ENCODE measurements at regions not wholly inside any gene's neighbourhood (a gene's known extent, or its start where the extent isn't known, plus 50 kb on each side); places are given as distances from the start of the nearest gene placed in this dataset.

DNA sequence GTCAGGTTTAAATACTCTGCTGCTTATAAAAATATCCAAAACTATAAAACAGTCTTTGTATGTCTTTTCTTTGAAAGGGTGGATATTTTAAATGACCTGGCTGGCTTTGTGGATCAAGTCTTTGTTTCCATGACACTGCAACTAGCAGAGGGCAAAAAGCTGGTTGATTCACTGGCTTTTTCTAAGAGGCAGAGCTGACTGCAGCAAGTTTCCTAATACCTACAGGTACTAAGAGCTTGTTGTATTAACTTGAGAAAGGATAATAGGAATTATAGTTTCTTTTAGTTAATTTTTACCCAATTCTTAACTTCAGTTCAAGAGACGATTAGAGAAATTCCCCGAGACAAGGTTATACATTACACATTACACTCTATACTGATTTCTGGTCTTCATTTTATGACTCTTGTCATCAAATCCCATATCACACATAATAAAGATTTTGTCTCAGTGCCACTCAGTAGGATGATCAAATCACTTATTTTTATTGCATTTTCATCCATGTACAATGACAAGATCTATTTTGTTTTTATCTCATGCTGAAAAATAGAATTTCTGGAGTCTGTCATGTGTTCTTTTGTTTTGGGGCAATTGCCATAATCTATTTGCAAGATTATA is 120.1 kb upstream of the RIMS1 start:
- DNase-seq (ENCODE audit: insufficient read length, low spot score, missing footprints), result no peak
- H3K4me1 ChIP-seq (ENCODE audit: insufficient read depth, low read length), result no peaks in the 10 kb centered on the region
- H4K20me1 ChIP-seq (ENCODE audit: insufficient read depth, low read length), result no peaks in the 10 kb centered on the region
- no peak overlapping the region for H3K4me2 ChIP-seq (ENCODE audit: insufficient read depth, low read length)
- TF ChIP-seq, protein P1, sequence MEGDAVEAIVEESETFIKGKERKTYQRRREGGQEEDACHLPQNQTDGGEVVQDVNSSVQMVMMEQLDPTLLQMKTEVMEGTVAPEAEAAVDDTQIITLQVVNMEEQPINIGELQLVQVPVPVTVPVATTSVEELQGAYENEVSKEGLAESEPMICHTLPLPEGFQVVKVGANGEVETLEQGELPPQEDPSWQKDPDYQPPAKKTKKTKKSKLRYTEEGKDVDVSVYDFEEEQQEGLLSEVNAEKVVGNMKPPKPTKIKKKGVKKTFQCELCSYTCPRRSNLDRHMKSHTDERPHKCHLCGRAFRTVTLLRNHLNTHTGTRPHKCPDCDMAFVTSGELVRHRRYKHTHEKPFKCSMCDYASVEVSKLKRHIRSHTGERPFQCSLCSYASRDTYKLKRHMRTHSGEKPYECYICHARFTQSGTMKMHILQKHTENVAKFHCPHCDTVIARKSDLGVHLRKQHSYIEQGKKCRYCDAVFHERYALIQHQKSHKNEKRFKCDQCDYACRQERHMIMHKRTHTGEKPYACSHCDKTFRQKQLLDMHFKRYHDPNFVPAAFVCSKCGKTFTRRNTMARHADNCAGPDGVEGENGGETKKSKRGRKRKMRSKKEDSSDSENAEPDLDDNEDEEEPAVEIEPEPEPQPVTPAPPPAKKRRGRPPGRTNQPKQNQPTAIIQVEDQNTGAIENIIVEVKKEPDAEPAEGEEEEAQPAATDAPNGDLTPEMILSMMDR (IDR thresholded peaks at IDR 0.05; ENCODE audit: extremely low read depth, low read depth, low read length), result no peak
- no peaks in the 10 kb centered on the region for H3K79me2 ChIP-seq (ENCODE audit: insufficient read depth, low read length)
- H3K27me3 ChIP-seq (ENCODE audit: insufficient read depth, low read length), result no peaks in the 10 kb centered on the region
- no peak overlapping the region for H3K4me3 ChIP-seq (ENCODE audit: insufficient read depth, low read length)
- H3K9me3 ChIP-seq (ENCODE audit: low read depth, low read length), result no peaks in the 10 kb centered on the region
- H3K36me3 ChIP-seq (ENCODE audit: insufficient read depth, low read length), result no peaks in the 10 kb centered on the region
- H3K27ac ChIP-seq (ENCODE audit: low read depth, low read length), result no peak overlapping the region
- H2AFZ ChIP-seq (ENCODE audit: low read length), result no peak overlapping the region

DNA sequence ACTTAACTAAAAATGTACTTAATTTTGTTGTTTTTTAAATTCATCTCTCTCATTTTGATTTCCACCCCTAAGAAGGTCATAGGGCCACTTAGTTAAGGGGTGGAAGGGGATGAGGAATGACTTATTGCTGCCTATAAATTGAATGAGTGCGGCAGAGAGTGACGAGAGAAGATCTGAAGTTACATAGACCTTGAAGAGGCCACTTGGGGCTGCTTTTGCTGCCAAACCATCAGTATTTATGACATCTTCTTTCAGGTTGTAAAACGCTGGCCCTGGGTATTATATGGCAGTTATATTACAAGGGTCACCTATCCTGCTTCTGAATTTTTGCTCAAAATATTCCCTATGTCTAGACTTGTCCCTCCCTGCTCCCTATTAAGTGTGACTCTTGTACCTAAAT is 119.6 kb upstream of the RIMS1 start:
- TF ChIP-seq, protein P1 (IDR thresholded peaks at IDR 0.05; ENCODE audit: extremely low read depth, low read depth, low read length), result no peak

DNA sequence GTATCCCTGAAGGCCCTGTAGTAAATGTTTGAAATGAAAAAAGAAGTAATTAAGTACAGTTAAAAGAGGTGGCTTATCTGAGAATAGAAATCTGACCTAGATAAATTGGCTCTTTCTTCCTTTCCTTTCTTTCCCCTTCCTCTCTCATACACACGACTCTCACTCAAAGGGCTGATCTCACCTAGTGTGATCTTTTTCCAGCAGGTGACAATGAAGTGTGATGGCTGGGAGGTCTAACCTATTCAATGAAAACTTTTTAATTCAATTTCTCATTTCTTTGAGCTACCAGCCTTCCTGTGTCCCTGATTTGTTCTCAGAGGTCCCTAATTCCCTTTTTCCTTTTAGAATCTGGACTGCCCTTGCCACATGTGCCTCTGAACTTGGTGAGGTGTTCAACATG is 118.0 kb upstream of the RIMS1 start:
- H3K27me3 ChIP-seq (ENCODE audit: insufficient read depth, low read length), result no peaks in the 10 kb centered on the region
- no peak overlapping the region for H3K27ac ChIP-seq (ENCODE audit: low read depth, low read length)
- TF ChIP-seq, protein P1 (IDR thresholded peaks at IDR 0.05; ENCODE audit: extremely low read depth, low read depth, low read length), result no peak
- no peak overlapping the region for H3K4me2 ChIP-seq (ENCODE audit: insufficient read depth, low read length)
- no peak overlapping the region for H3K4me3 ChIP-seq (ENCODE audit: insufficient read depth, low read length)
- H2AFZ ChIP-seq (ENCODE audit: low read length), result no peak overlapping the region
- H3K9me3 ChIP-seq (ENCODE audit: low read depth, low read length), result no peaks in the 10 kb centered on the region
- no peak for DNase-seq (ENCODE audit: insufficient read length, low spot score, missing footprints)
- H3K4me1 ChIP-seq (ENCODE audit: insufficient read depth, low read length), result no peaks in the 10 kb centered on the region
- H3K79me2 ChIP-seq (ENCODE audit: insufficient read depth, low read length), result no peaks in the 10 kb centered on the region
- no peaks in the 10 kb centered on the region for H3K36me3 ChIP-seq (ENCODE audit: insufficient read depth, low read length)
- H4K20me1 ChIP-seq (ENCODE audit: insufficient read depth, low read length), result no peaks in the 10 kb centered on the region

More for the DNA sequence above, 119.6 kb upstream of the RIMS1 start:
- H3K27me3 ChIP-seq (ENCODE audit: insufficient read depth, low read length), result no peaks in the 10 kb centered on the region
- DNase-seq (ENCODE audit: insufficient read length, low spot score, missing footprints), result no peak
- H3K79me2 ChIP-seq (ENCODE audit: insufficient read depth, low read length), result no peaks in the 10 kb centered on the region
- no peak overlapping the region for H3K4me3 ChIP-seq (ENCODE audit: insufficient read depth, low read length)
- no peak overlapping the region for H2AFZ ChIP-seq (ENCODE audit: low read length)
- H3K9me3 ChIP-seq (ENCODE audit: low read depth, low read length), result no peaks in the 10 kb centered on the region
- no peaks in the 10 kb centered on the region for H3K4me1 ChIP-seq (ENCODE audit: insufficient read depth, low read length)
- H3K4me2 ChIP-seq (ENCODE audit: insufficient read depth, low read length), result no peak overlapping the region
- no peaks in the 10 kb centered on the region for H3K36me3 ChIP-seq (ENCODE audit: insufficient read depth, low read length)
- no peak overlapping the region for H3K27ac ChIP-seq (ENCODE audit: low read depth, low read length)
- no peaks in the 10 kb centered on the region for H4K20me1 ChIP-seq (ENCODE audit: insufficient read depth, low read length)

DNA sequence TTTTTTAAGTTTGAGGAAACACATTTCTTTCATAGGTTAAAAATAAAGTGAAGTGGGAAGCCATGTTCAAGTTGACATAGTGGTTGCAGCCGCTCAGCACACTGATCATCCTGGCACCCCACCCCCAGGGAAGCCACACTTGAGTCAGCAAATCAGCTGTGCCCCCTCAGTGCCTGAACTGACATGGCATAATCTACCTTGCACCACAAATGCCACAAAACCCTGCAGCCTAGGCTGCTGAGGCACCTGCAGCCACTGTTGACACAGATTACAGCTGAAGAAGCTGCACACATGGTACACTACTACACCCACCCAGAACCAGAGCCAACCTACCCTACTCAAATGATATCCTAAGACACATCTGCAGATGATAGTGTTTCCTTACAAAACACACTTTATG is 77.5 kb upstream of the RIMS1 start:
- peaks cover 3% of the 10 kb centered on the region for H3K9me3 ChIP-seq (ENCODE audit: low read depth, low read length)
- H3K4me2 ChIP-seq (ENCODE audit: insufficient read depth, low read length), result no peak overlapping the region
- DNase-seq (ENCODE audit: insufficient read length, low spot score, missing footprints), result no peak
- no peaks in the 10 kb centered on the region for H3K4me1 ChIP-seq (ENCODE audit: insufficient read depth, low read length)
- no peaks in the 10 kb centered on the region for H3K36me3 ChIP-seq (ENCODE audit: insufficient read depth, low read length)
- H4K20me1 ChIP-seq (ENCODE audit: insufficient read depth, low read length), result no peaks in the 10 kb centered on the region
- TF ChIP-seq, protein P1 (IDR thresholded peaks at IDR 0.05; ENCODE audit: extremely low read depth, low read depth, low read length), result no peak
- no peaks in the 10 kb centered on the region for H3K27me3 ChIP-seq (ENCODE audit: insufficient read depth, low read length)
- H3K4me3 ChIP-seq (ENCODE audit: insufficient read depth, low read length), result no peak overlapping the region
- H3K27ac ChIP-seq (ENCODE audit: low read depth, low read length), result no peak overlapping the region
- no peak overlapping the region for H2AFZ ChIP-seq (ENCODE audit: low read length)
- no peaks in the 10 kb centered on the region for H3K79me2 ChIP-seq (ENCODE audit: insufficient read depth, low read length)
